ENCODE measurements at regions not wholly inside any gene's neighbourhood (a gene's known extent, or its start where the extent isn't known, plus 50 kb on each side); places are given as distances from the start of the nearest gene placed in this dataset.

GRCh38 chr1:239886266-239886665 lies 205.4 kb upstream of the FMN2 start:
- H3K27me3 ChIP-seq, result no peaks in the 10 kb centered on the region
- H3K9me3 ChIP-seq, result no peaks in the 10 kb centered on the region
- DNase-seq, result no peak
- intact Hi-C loops (cut with DNase I; ENCODE audit: low total_unique reads), result no loop called here
- 77 to 85% (median 81%) methylated on average over 5 of the region's 5 CpGs for WGBS, 5 donors
- H3K27ac ChIP-seq, result no peak overlapping the region
- H3K36me3 ChIP-seq, result no peaks in the 10 kb centered on the region
- no peak overlapping the region for H3K4me3 ChIP-seq
- TF ChIP-seq CTCF (IDR thresholded peaks at IDR 0.05) (no peak), POLR2AphosphoS5 (IDR thresholded peaks at IDR 0.05) (no peak), POLR2A (IDR thresholded peaks at IDR 0.05) (no peak), EP300 (IDR thresholded peaks at IDR 0.05) (no peak)
- peaks cover 0 to 8% (median 0%) of the 10 kb centered on the region in 4 donors for H3K4me1 ChIP-seq

GRCh38 chr1:239888639-239889038 lies 203.0 kb upstream of the FMN2 start:
- no peak overlapping the region for H3K27ac ChIP-seq
- intact Hi-C loops (cut with DNase I; ENCODE audit: low total_unique reads), result no loop called here
- no peaks in the 10 kb centered on the region for H3K9me3 ChIP-seq
- H3K4me1 ChIP-seq, result peaks cover 0 to 32% (median 7%) of the 10 kb centered on the region in 4 donors
- WGBS, 5 donors, result 84 to 99% (median 95%) methylated on average over 4 of the region's 4 CpGs
- no peak for DNase-seq
- no peaks in the 10 kb centered on the region for H3K27me3 ChIP-seq
- TF ChIP-seq POLR2A (IDR thresholded peaks at IDR 0.05) (no peak), POLR2AphosphoS5 (IDR thresholded peaks at IDR 0.05) (no peak), CTCF (IDR thresholded peaks at IDR 0.05) (no peak), EP300 (IDR thresholded peaks at IDR 0.05) (no peak)
- no peak overlapping the region for H3K4me3 ChIP-seq
- no peaks in the 10 kb centered on the region for H3K36me3 ChIP-seq

DNA sequence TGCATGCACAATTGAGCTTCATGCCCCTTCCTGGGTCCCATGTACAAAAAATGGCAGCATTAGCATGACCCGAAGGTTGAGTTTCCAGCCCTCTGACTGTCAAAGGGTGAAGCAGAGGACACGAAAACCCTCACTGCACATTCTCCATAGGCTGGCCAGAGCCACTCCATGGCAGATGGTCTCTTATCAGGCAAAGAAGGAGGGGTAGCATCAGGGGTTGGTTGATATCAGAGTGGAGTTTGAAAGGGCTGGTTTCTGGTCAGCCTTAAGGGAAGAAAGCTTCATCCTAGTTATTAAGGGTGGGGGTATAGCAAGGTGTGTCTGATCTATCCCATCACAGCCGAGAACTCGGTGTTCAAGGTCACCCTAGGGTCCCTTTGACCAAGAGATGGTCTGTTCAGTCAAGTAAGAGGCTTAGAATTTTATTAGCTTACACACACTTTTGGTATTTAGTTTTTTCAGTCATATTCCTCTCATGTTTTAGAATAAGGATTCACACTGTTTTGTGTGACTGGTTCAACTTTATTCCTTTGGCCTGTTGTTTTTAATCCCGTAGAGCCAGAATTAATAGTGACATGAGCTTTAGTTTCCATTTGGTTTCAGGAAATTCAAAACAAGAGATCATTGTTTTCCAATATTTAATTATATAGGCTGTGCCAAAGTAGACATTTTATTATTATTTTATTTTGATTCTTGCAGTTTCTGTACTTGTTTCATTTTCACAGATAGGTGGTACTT lies 199.9 kb upstream of the FMN2 start:
- no peak for TF ChIP-seq POLR2AphosphoS5 (IDR thresholded peaks at IDR 0.05)
- no peak for TF ChIP-seq EP300 (IDR thresholded peaks at IDR 0.05)
- TF ChIP-seq POLR2A (IDR thresholded peaks at IDR 0.05), result no peak
- TF ChIP-seq CTCF (IDR thresholded peaks at IDR 0.05), result no peak

DNA sequence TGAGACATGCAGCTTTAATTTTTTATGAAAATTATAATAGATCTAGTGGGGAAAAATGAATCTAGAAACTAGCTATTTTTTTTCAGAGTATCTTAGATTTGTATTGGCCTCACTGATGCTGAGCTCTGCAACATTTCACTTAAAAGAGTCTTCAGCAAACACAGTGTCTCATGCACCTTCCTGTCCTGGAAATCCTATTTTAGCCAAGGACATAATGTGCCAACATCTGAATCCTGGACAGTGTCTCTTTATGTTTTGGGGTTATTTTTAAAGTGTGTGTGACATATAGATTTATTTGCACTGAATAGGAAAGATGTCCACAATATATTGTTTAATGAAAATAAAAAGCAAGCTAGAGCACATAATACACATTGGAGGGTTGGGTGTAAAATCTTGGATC lies 199.1 kb upstream of the FMN2 start:
- Histone ChIP-seq H3K27ac (peak overlapping the region in 4 of 5 donors; percentile 9 to 60 (median 40)), H3K27me3 (no peaks in the 10 kb centered on the region), H3K9me3 (no peaks in the 10 kb centered on the region), H3K36me3 (no peaks in the 10 kb centered on the region), H3K4me1 (peaks cover under 1 to 51% (median 18%) of the 10 kb centered on the region in 4 donors), H3K4me3 (no peak overlapping the region)
- TF ChIP-seq CTCF (IDR thresholded peaks at IDR 0.05) (no peak), EP300 (IDR thresholded peaks at IDR 0.05) (no peak), POLR2AphosphoS5 (IDR thresholded peaks at IDR 0.05) (peak in 2 of 3 donors; percentile 12 to 21), POLR2A (IDR thresholded peaks at IDR 0.05) (no peak)
- intact Hi-C loops (cut with DNase I; ENCODE audit: low total_unique reads), result no loop called here
- DNase-seq, result no peak

More for the DNA sequence above, 199.9 kb upstream of the FMN2 start:
- H3K36me3 ChIP-seq, result no peaks in the 10 kb centered on the region
- no peak for DNase-seq
- 75 to 86% (median 81%) methylated on average over 4 to 5 of the region's 5 CpGs for WGBS, 5 donors
- intact Hi-C loops (cut with DNase I; ENCODE audit: low total_unique reads), result no loop called here
- H3K4me3 ChIP-seq, result no peak overlapping the region
- no peaks in the 10 kb centered on the region for H3K9me3 ChIP-seq
- peaks cover 0 to 43% (median 12%) of the 10 kb centered on the region in 4 donors for H3K4me1 ChIP-seq
- H3K27me3 ChIP-seq, result no peaks in the 10 kb centered on the region
- peak overlapping the region in 3 of 5 donors; percentile 5 to 60 (median 24) for H3K27ac ChIP-seq

Measured in stomach (tissue), 8 donors.